ENCODE measurements at regions not wholly inside any gene's neighbourhood (a gene's known extent, or its start where the extent isn't known, plus 50 kb on each side); places are given as distances from the start of the nearest gene placed in this dataset.

- no peak for FAIRE-seq
- Histone ChIP-seq H3K4me1 (ENCODE audit: insufficient read depth, low read length) (no peaks in the 10 kb centered on the region), H2AFZ (ENCODE audit: low read depth, low read length) (peak overlapping the region; percentile 26), H3K9me3 (ENCODE audit: insufficient read depth, low read depth, low read length) (no peaks in the 10 kb centered on the region), H3K36me3 (ENCODE audit: insufficient read depth, low read length) (no peaks in the 10 kb centered on the region), H3K9ac (ENCODE audit: low read length) (no peak overlapping the region), H3K79me2 (ENCODE audit: insufficient read depth, low read length) (no peaks in the 10 kb centered on the region), H3K27ac (ENCODE audit: low read depth, low read length) (no peak overlapping the region), H4K20me1 (ENCODE audit: insufficient read depth, low read length) (no peaks in the 10 kb centered on the region), H3K27me3 (ENCODE audit: insufficient read depth, low read length) (peaks cover 7% of the 10 kb centered on the region), H3K4me2 (ENCODE audit: low read length) (no peak overlapping the region), H3K4me3 (ENCODE audit: insufficient read depth, low read depth, low read length) (no peak overlapping the region)
- H3K4me1 Mint-ChIP-seq (ENCODE audit: low read depth, unreplicated experiment), result peaks cover 1% of the 10 kb centered on the region
- H3K27me3 Mint-ChIP-seq (ENCODE audit: low read depth, unreplicated experiment), result peaks cover 23% of the 10 kb centered on the region
- no peak overlapping the region for H3K27ac Mint-ChIP-seq (ENCODE audit: unreplicated experiment)
- H3K9me3 Mint-ChIP-seq (ENCODE audit: unreplicated experiment), result peaks cover 11% of the 10 kb centered on the region
- no peak for DNase-seq (ENCODE audit: low read depth)
- H3K36me3 Mint-ChIP-seq (ENCODE audit: low read depth, unreplicated experiment), result no peaks in the 10 kb centered on the region
- TF ChIP-seq EZH2 (IDR thresholded peaks at IDR 0.05; ENCODE audit: insufficient read depth, low read length) (no peak), CTCF (IDR thresholded peaks at IDR 0.05; ENCODE audit: insufficient read depth, low read depth, low read length) (no peak)
- H3K4me3 Mint-ChIP-seq (ENCODE audit: unreplicated experiment), result no peak overlapping the region
Observed at GRCh38 chr18:45510656-45511055, 104.6 kb upstream of the SLC14A2 start.

GRCh38 chr18:45512363-45512953 is 102.8 kb upstream of the SLC14A2 start:
- DNase-seq (ENCODE audit: low read depth) (no peak), FAIRE-seq (no peak)
- H2AFZ ChIP-seq (ENCODE audit: low read depth, low read length), result no peak overlapping the region
- H3K4me2 ChIP-seq (ENCODE audit: low read length), result no peak overlapping the region
- peaks cover 10% of the 10 kb centered on the region for H3K4me1 Mint-ChIP-seq (ENCODE audit: low read depth, unreplicated experiment)
- H4K20me1 ChIP-seq (ENCODE audit: insufficient read depth, low read length), result no peaks in the 10 kb centered on the region
- H3K9me3 ChIP-seq (ENCODE audit: insufficient read depth, low read depth, low read length), result no peaks in the 10 kb centered on the region
- no peak overlapping the region for H3K27ac ChIP-seq (ENCODE audit: low read depth, low read length)
- no peaks in the 10 kb centered on the region for H3K36me3 Mint-ChIP-seq (ENCODE audit: low read depth, unreplicated experiment)
- H3K27ac Mint-ChIP-seq (ENCODE audit: unreplicated experiment), result no peak overlapping the region
- H3K27me3 Mint-ChIP-seq (ENCODE audit: low read depth, unreplicated experiment), result peaks cover 23% of the 10 kb centered on the region
- H3K36me3 ChIP-seq (ENCODE audit: insufficient read depth, low read length), result no peaks in the 10 kb centered on the region
- TF ChIP-seq EZH2 (IDR thresholded peaks at IDR 0.05; ENCODE audit: insufficient read depth, low read length), result no peak
- TF ChIP-seq CTCF (IDR thresholded peaks at IDR 0.05; ENCODE audit: insufficient read depth, low read depth, low read length), result no peak
- H3K9ac ChIP-seq (ENCODE audit: low read length), result no peak overlapping the region
- peaks cover 4% of the 10 kb centered on the region for H3K27me3 ChIP-seq (ENCODE audit: insufficient read depth, low read length)
- no peak overlapping the region for H3K4me3 Mint-ChIP-seq (ENCODE audit: unreplicated experiment)
- H3K9me3 Mint-ChIP-seq (ENCODE audit: unreplicated experiment), result peaks cover 8% of the 10 kb centered on the region
- H3K4me3 ChIP-seq (ENCODE audit: insufficient read depth, low read depth, low read length), result no peak overlapping the region
- H3K79me2 ChIP-seq (ENCODE audit: insufficient read depth, low read length), result no peaks in the 10 kb centered on the region
- H3K4me1 ChIP-seq (ENCODE audit: insufficient read depth, low read length), result peaks cover 10% of the 10 kb centered on the region

GRCh38 chr18:45517181-45517741 is 98.0 kb upstream of the SLC14A2 start:
- Histone ChIP-seq H3K9ac (ENCODE audit: low read length) (no peak overlapping the region), H3K27me3 (ENCODE audit: insufficient read depth, low read length) (no peaks in the 10 kb centered on the region), H3K4me2 (ENCODE audit: low read length) (peak overlapping the region; percentile 52), H2AFZ (ENCODE audit: low read depth, low read length) (peak overlapping the region; percentile 57), H3K4me3 (ENCODE audit: insufficient read depth, low read depth, low read length) (no peak overlapping the region), H4K20me1 (ENCODE audit: insufficient read depth, low read length) (no peaks in the 10 kb centered on the region), H3K36me3 (ENCODE audit: insufficient read depth, low read length) (no peaks in the 10 kb centered on the region), H3K4me1 (ENCODE audit: insufficient read depth, low read length) (peaks cover 32% of the 10 kb centered on the region), H3K27ac (ENCODE audit: low read depth, low read length) (no peak overlapping the region), H3K79me2 (ENCODE audit: insufficient read depth, low read length) (no peaks in the 10 kb centered on the region), H3K9me3 (ENCODE audit: insufficient read depth, low read depth, low read length) (no peaks in the 10 kb centered on the region)
- TF ChIP-seq CTCF (IDR thresholded peaks at IDR 0.05; ENCODE audit: insufficient read depth, low read depth, low read length) (no peak), EZH2 (IDR thresholded peaks at IDR 0.05; ENCODE audit: insufficient read depth, low read length) (no peak)
- Mint-ChIP-seq H3K4me3 (ENCODE audit: unreplicated experiment) (no peak overlapping the region), H3K4me1 (ENCODE audit: low read depth, unreplicated experiment) (peaks cover 46% of the 10 kb centered on the region), H3K27ac (ENCODE audit: unreplicated experiment) (peak overlapping the region; percentile 63), H3K36me3 (ENCODE audit: low read depth, unreplicated experiment) (no peaks in the 10 kb centered on the region), H3K27me3 (ENCODE audit: low read depth, unreplicated experiment) (peaks cover 6% of the 10 kb centered on the region), H3K9me3 (ENCODE audit: unreplicated experiment) (peaks cover 3% of the 10 kb centered on the region)
- DNase-seq (ENCODE audit: low read depth) (peak; percentile 72), FAIRE-seq (peak; percentile 43)

Data from astrocyte (in vitro differentiated cells and primary cell).